Esophagus muscularis mucosa (tissue), 4 donors: ENCODE measurements at regions not wholly inside any gene's neighbourhood (a gene's known extent, or its start where the extent isn't known, plus 50 kb on each side); places are given as distances from the start of the nearest gene placed in this dataset.
"Not testable (repeated sequence)": the region's sequence is repeated elsewhere in the genome, so short reads cannot be mapped to it uniquely, and the experiment has no call there.

ENCODE experiments used
- DNase-seq: peaks from one replicate; pipeline ENCODE4 v3.0.0-alpha.2; 2017; ENCODE audit errors: extremely low spot score
- H3K27ac ChIP-seq, 4 donors: fragments of 200-600 bp; sonication (generic); replicated peaks in 1 of 4; 1 replicate in 3 of 4; 2 replicates in 1 of 4; pipeline ENCODE4 v1.5.1; 2016 to 2019; ENCODE audit warnings: mild to moderate bottlenecking in 1 of 4
- H3K27me3 ChIP-seq, 4 donors: fragments of 200-600 bp; sonication (generic); one replicate each; pipeline versions ENCODE4 v1.5.1 to v1.6.0; 2016 to 2019
- H3K36me3 ChIP-seq, 4 donors: fragments of 200-600 bp; sonication (generic); one replicate each; pipeline ENCODE4 v1.5.1; 2016 to 2019
- H3K4me1 ChIP-seq, 4 donors: fragments of 200-600 bp; sonication (generic); one replicate each; pipeline ENCODE4 v1.5.1; 2016 to 2019
- H3K4me3 ChIP-seq, 4 donors: fragments of 200-600 bp; sonication (generic); 1 replicate in 2 of 4; 2 replicates in 2 of 4; pipeline ENCODE4 v1.5.1; 2016 to 2019; ENCODE audit warnings: mild to moderate bottlenecking in 4 of 4, moderate library complexity in 1 of 4
- H3K9me3 ChIP-seq, 4 donors: fragments of 200-600 bp; sonication (generic); 1 replicate in 3 of 4; 2 replicates in 1 of 4; pipeline ENCODE4 v1.5.1; 2016 to 2019
- CTCF ChIP-seq, 3 experiments: fragments of 200-600 bp in 2 of 3; fragments of 450-650 bp in 1 of 3; sonication (generic) in 2 of 3; IDR thresholded peaks; one replicate each; pipeline ENCODE4 v1.5.1; 2017 to 2019; ENCODE audit warnings: antibody characterized with exemption in 3 of 3, mild to moderate bottlenecking in 2 of 3, moderate library complexity in 1 of 3
- EP300 ChIP-seq: sonication (generic); formaldehyde crosslinking; IDR thresholded peaks from one replicate; pipeline ENCODE4 v1.6.1; 2017; ENCODE audit warnings: antibody characterized with exemption
- POLR2A ChIP-seq: fragments of 450-650 bp; IDR thresholded peaks from one replicate; pipeline ENCODE4 v1.6.1; 2017; ENCODE audit warnings: antibody characterized with exemption, moderate library complexity, mild to moderate bottlenecking, low read depth
- POLR2AphosphoS5 ChIP-seq, 2 donors: sonication (generic); formaldehyde crosslinking; IDR thresholded peaks; one replicate each; pipeline ENCODE4 v1.6.1; 2017; ENCODE audit warnings: antibody characterized with exemption in 2 of 2
- WGBS: methylation state at CpG from one replicate; pipeline ENCODE4 v1.1.5; 2018; 5-methylcytosine and 5-hydroxymethylcytosine counted together
- intact Hi-C: fragments of 100-400 bp; cut with DNase I; formaldehyde crosslinking; loops from one replicate; pipeline ENCODE4 v1.15.1; 2023

- Histone ChIP-seq H3K27me3 (no peaks in the 10 kb centered on the region), H3K4me3 (no peak overlapping the region), H3K4me1 (peaks cover 3 to 7% (median 4%) of the 10 kb centered on the region in 4 donors), H3K9me3 (peaks cover 0 to 11% (median 5%) of the 10 kb centered on the region in 4 donors), H3K27ac (no peak overlapping the region), H3K36me3 (no peaks in the 10 kb centered on the region)
- no peak for TF ChIP-seq EP300
- TF ChIP-seq POLR2AphosphoS5 (IDR thresholded peaks at IDR 0.05), result no peak
- TF ChIP-seq POLR2A, result no peak
- no peak for TF ChIP-seq CTCF (IDR thresholded peaks at IDR 0.05)
- 85% methylated on average over 11 of the region's 11 CpGs for WGBS
- no peak for DNase-seq
- intact Hi-C loops, result loop anchor here (10.0 kb wide), 1 partner anchor 129 kb away; no protein-coding TSS in a partner anchor
These were observed 86.8 kb downstream of the LSM3 start for GRCh38 chr3:14265246-14265962.

- intact Hi-C loops, result loop anchor here (10.0 kb wide), 1 partner anchor 128 kb away; no protein-coding TSS in a partner anchor
- no peak for DNase-seq
These were observed 87.7 kb downstream of the LSM3 start for GRCh38 chr3:14266361-14266760.

GRCh38 chr3:14267976-14268375, 89.4 kb downstream of the LSM3 start:
- no peak for DNase-seq
- Histone ChIP-seq H3K9me3 (peaks cover 0 to 9% (median 4%) of the 10 kb centered on the region in 4 donors), H3K36me3 (no peaks in the 10 kb centered on the region), H3K27me3 (no peaks in the 10 kb centered on the region), H3K27ac (no peak overlapping the region), H3K4me1 (no peaks in the 10 kb centered on the region), H3K4me3 (no peak overlapping the region)
- TF ChIP-seq EP300 (no peak), POLR2A (no peak), POLR2AphosphoS5 (IDR thresholded peaks at IDR 0.05) (no peak), CTCF (IDR thresholded peaks at IDR 0.05) (no peak)
- 84% methylated on average over 4 of the region's 5 CpGs for WGBS
- intact Hi-C loops, result loop anchor here (10.0 kb wide), 1 partner anchor 127 kb away; no protein-coding TSS in a partner anchor

More at GRCh38 chr3:14266361-14266760, 87.7 kb downstream of the LSM3 start:
- Histone ChIP-seq H3K9me3 (peaks cover 0 to 11% (median 5%) of the 10 kb centered on the region in 4 donors), H3K27me3 (no peaks in the 10 kb centered on the region), H3K27ac (no peak overlapping the region), H3K4me1 (peaks cover under 1 to 5% (median 2%) of the 10 kb centered on the region in 4 donors), H3K4me3 (no peak overlapping the region), H3K36me3 (no peaks in the 10 kb centered on the region)
- WGBS, result 78% methylated on average over 5 of the region's 12 CpGs
- TF ChIP-seq EP300 (no peak), CTCF (IDR thresholded peaks at IDR 0.05) (no peak)

- no peak for TF ChIP-seq POLR2A
- no peak for TF ChIP-seq CTCF (IDR thresholded peaks at IDR 0.05)
- TF ChIP-seq POLR2AphosphoS5 (IDR thresholded peaks at IDR 0.05), result no peak
- no peak for TF ChIP-seq EP300
- no peak for DNase-seq
- H3K9me3 ChIP-seq, result peaks cover 0 to 9% (median 4%) of the 10 kb centered on the region in 4 donors
- intact Hi-C loops, result loop anchor here (10.0 kb wide), 1 partner anchor 126 kb away; no protein-coding TSS in a partner anchor
- WGBS, result 97% methylated on average over 1 of the region's 1 CpG
- no peaks in the 10 kb centered on the region for H3K4me1 ChIP-seq
- no peaks in the 10 kb centered on the region for H3K36me3 ChIP-seq
- no peak overlapping the region for H3K27ac ChIP-seq
- H3K27me3 ChIP-seq, result no peaks in the 10 kb centered on the region
- no peak overlapping the region for H3K4me3 ChIP-seq
These were observed 90.3 kb downstream of the LSM3 start for GRCh38 chr3:14268897-14269296.

- DNase-seq, intact Hi-C loops, H3K36me3 ChIP-seq, H3K9me3 ChIP-seq, H3K4me3 ChIP-seq, H3K27ac ChIP-seq, H3K4me1 ChIP-seq: not testable (repeated sequence)
- 93% methylated on average over 15 of the region's 15 CpGs for WGBS
- H3K27me3 ChIP-seq, result peaks cover 0 to 22% (median 0%) of the 10 kb centered on the region in 4 donors
These were observed 93.7 kb downstream of the LSM3 start for GRCh38 chr3:14272041-14272958.

GRCh38 chr3:14272959-14273560, 94.4 kb downstream of the LSM3 start:
- DNase-seq, H3K4me3 ChIP-seq, H3K9me3 ChIP-seq, H3K4me1 ChIP-seq, H3K36me3 ChIP-seq, H3K27ac ChIP-seq, intact Hi-C loops: not testable (repeated sequence)
- WGBS, result 59% methylated on average over 3 of the region's 7 CpGs
- peaks cover 0 to 22% (median 0%) of the 10 kb centered on the region in 4 donors for H3K27me3 ChIP-seq
